Thyroid gland (tissue), 4 donors: ENCODE measurements at regions not wholly inside any gene's neighbourhood (a gene's known extent, or its start where the extent isn't known, plus 50 kb on each side); places are given as distances from the start of the nearest gene placed in this dataset.

Experiments used
- DNase-seq, 2 donors: peaks; one replicate each; pipeline ENCODE4 v3.0.0-alpha.2; 2019
- H3K27ac ChIP-seq, 3 donors: fragments of 200-600 bp; sonication (generic); 1 replicate in 2 of 3; 2 replicates in 1 of 3; pipeline ENCODE4 v1.5.1; 2016 to 2019; ENCODE audit warnings: mild to moderate bottlenecking in 1 of 3, moderate library complexity in 1 of 3
- H3K27me3 ChIP-seq: fragments of 200-600 bp; sonication (generic); one replicate; pipeline ENCODE4 v1.5.1; 2019
- H3K36me3 ChIP-seq, 2 donors: fragments of 200-600 bp; sonication (generic); one replicate each; pipeline ENCODE4 v1.5.1; 2016 to 2019
- H3K4me1 ChIP-seq, 2 donors: fragments of 200-600 bp; sonication (generic); one replicate each; pipeline ENCODE4 v1.5.1; 2017 to 2019
- H3K4me3 ChIP-seq, 3 donors: fragments of 200-600 bp; sonication (generic); replicated peaks in 1 of 3; 1 replicate in 2 of 3; 2 replicates in 1 of 3; pipeline ENCODE4 v1.5.1; 2016; ENCODE audit warnings: mild to moderate bottlenecking in 1 of 3
- H3K9me3 ChIP-seq: fragments of 200-600 bp; sonication (generic); one replicate; pipeline ENCODE4 v1.5.1; 2017
- POLR2A ChIP-seq, 2 donors: fragments of 450-650 bp; IDR thresholded peaks; one replicate each; pipeline ENCODE4 v1.6.1; 2017; ENCODE audit warnings: antibody characterized with exemption in 2 of 2, mild to moderate bottlenecking in 2 of 2, moderate library complexity in 1 of 2
- WGBS, 2 donors: methylation state at CpG; one replicate each; pipeline ENCODE4 v1.1.5; 2017; 5-methylcytosine and 5-hydroxymethylcytosine counted together
- intact Hi-C: fragments of 100-400 bp; cut with DNase I; formaldehyde crosslinking; loops from one replicate; pipeline ENCODE4 v1.15.1; 2023
- TF ChIP-seq, protein P1 (sequence below), 6 experiments: fragments of 200-600 bp in 3 of 6; fragments of 450-650 bp in 3 of 6; sonication (generic) in 3 of 6; IDR thresholded peaks; one replicate each; pipeline ENCODE4 v1.5.1; 2016 to 2019; ENCODE audit warnings: antibody characterized with exemption in 6 of 6, mild to moderate bottlenecking in 2 of 6, inconsistent platforms in 1 of 6, moderate library complexity in 1 of 6

DNA sequence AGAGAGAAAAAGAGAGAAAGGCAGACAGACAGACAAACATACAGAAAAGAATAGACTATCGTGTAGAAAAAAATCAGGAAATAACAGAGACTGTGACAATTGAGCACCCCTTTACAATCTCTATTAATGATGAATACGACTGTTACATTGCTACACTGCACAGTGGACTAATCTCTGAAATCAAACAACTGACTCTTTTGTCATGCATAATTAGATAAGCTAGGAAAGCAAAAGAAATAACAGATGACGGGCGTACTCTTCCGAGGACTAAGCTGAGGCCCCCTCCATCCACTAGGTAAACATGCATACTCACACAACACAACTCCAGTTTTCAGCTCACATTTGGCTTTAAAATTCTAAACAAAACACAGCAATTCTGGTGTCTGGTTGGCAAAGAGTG, 267.0 kb downstream of the NOL4 start:
- Histone ChIP-seq H3K36me3 (no peaks in the 10 kb centered on the region), H3K4me1 (no peaks in the 10 kb centered on the region), H3K27me3 (no peaks in the 10 kb centered on the region), H3K9me3 (no peaks in the 10 kb centered on the region), H3K4me3 (no peak overlapping the region), H3K27ac (no peak overlapping the region)
- no peak for DNase-seq
- intact Hi-C loops: no loop called here
- TF ChIP-seq POLR2A (IDR thresholded peaks at IDR 0.05): no peak
- TF ChIP-seq, protein P1, sequence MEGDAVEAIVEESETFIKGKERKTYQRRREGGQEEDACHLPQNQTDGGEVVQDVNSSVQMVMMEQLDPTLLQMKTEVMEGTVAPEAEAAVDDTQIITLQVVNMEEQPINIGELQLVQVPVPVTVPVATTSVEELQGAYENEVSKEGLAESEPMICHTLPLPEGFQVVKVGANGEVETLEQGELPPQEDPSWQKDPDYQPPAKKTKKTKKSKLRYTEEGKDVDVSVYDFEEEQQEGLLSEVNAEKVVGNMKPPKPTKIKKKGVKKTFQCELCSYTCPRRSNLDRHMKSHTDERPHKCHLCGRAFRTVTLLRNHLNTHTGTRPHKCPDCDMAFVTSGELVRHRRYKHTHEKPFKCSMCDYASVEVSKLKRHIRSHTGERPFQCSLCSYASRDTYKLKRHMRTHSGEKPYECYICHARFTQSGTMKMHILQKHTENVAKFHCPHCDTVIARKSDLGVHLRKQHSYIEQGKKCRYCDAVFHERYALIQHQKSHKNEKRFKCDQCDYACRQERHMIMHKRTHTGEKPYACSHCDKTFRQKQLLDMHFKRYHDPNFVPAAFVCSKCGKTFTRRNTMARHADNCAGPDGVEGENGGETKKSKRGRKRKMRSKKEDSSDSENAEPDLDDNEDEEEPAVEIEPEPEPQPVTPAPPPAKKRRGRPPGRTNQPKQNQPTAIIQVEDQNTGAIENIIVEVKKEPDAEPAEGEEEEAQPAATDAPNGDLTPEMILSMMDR (IDR thresholded peaks at IDR 0.05): no peak
- WGBS, 2 donors: 40 to 42% methylated on average over 5 of the region's 5 CpGs

DNA sequence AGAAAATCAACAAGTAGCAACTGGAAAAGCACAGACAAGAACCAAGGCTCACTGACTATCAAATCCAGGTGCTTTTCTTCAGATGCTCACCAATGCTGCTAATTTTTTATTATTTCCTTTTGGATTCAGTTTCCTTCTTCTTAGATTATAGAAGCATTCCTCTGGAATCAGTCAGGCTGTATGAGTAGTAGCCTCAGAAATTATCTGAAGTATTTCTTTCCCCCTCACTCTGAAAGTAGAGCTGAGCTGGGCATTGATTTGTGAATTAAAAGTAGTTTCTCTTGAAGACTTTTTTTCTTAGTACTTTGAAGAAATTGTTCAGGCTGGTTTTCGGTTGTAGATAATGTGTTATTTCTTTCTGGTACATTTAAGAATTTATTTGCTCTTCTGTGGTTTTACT, 273.7 kb downstream of the NOL4 start:
- DNase-seq: no peak
- intact Hi-C loops: no loop called here
- Histone ChIP-seq H3K9me3 (no peaks in the 10 kb centered on the region), H3K4me1 (no peaks in the 10 kb centered on the region), H3K27me3 (no peaks in the 10 kb centered on the region), H3K27ac (no peak overlapping the region), H3K36me3 (no peaks in the 10 kb centered on the region), H3K4me3 (no peak overlapping the region)
- WGBS, 2 donors: 92 to 95% methylated on average over 1 of the region's 1 CpG
- no peak for TF ChIP-seq POLR2A (IDR thresholded peaks at IDR 0.05)
- TF ChIP-seq, protein P1 (IDR thresholded peaks at IDR 0.05): no peak

DNA sequence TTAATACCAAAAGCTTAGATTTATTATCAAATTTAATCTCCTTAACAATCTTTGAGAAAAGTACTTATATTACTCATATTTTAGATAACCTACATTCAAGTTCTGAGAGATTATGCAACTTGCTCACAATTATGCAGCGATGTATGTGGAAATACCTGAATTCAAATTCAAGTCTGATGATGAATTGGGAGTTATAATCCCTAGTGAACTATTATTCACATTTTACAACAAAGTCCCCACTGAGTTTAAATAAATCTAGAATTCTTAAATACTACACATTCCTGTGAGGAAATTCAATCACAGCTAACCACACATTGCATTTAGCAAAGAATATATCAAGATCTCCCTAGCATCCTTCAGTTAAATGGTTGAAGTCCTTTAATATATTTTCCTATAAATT, 278.4 kb downstream of the NOL4 start:
- H3K4me1 ChIP-seq: no peaks in the 10 kb centered on the region
- H3K27me3 ChIP-seq: no peaks in the 10 kb centered on the region
- no peak overlapping the region for H3K4me3 ChIP-seq
- TF ChIP-seq, protein P1 (IDR thresholded peaks at IDR 0.05): no peak
- TF ChIP-seq POLR2A (IDR thresholded peaks at IDR 0.05): no peak
- H3K9me3 ChIP-seq: no peaks in the 10 kb centered on the region
- H3K36me3 ChIP-seq: no peaks in the 10 kb centered on the region
- DNase-seq: no peak
- intact Hi-C loops: no loop called here
- WGBS, 2 donors: 94 to 95% methylated on average over 1 of the region's 1 CpG
- H3K27ac ChIP-seq: no peak overlapping the region

DNA sequence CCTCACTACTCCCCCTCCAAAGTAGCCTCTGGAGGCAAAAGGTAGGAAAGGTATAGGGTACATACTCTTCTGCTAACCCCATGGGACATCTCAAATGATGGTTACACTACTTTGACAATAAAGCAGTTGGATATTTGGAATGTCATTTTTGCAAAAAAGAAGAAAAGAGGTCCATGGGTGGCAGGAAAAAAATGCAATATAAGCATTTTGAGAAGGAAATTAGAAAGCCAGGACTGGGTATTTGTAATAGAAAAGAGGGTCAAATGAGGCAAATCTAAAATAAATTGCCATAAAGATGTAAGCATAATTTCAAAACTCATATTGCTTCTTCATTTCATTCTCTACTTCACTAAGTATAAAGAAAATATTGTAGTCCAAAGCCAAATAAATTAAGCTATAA, 280.2 kb downstream of the NOL4 start:
- no peak for DNase-seq
- no peak overlapping the region for H3K27ac ChIP-seq
- H3K4me1 ChIP-seq: no peaks in the 10 kb centered on the region
- no peak overlapping the region for H3K4me3 ChIP-seq
- no peaks in the 10 kb centered on the region for H3K36me3 ChIP-seq
- no peaks in the 10 kb centered on the region for H3K9me3 ChIP-seq
- intact Hi-C loops: no loop called here
- TF ChIP-seq, protein P1 (IDR thresholded peaks at IDR 0.05): no peak
- no peak for TF ChIP-seq POLR2A (IDR thresholded peaks at IDR 0.05)
- no peaks in the 10 kb centered on the region for H3K27me3 ChIP-seq

DNA sequence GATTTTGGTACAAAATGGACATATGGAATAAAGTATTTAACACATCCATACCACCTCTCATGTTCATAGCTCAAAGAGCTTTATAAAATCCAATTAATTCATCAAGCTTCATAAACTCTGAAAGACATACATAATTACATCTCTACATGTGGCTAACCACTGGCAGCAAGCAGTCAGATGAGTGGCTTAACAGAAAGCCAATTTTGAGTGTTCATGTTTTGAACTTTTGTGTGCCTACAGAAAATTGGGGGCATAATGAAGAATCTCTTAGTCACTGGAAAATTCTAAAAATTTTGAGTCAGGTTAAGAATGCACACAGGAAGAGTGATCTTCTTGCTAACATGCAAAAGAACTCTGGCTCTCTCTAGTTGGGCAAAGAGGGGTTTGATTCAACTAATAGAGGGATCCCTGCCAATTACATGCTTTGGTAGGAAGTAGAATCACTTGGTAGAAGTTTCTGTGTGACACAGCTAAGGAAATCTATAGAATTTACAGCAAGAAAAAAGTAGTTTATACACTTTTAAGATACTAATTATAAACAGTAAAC, 287.4 kb downstream of the NOL4 start:
- H3K9me3 ChIP-seq: no peaks in the 10 kb centered on the region
- intact Hi-C loops: no loop called here
- no peak for TF ChIP-seq POLR2A (IDR thresholded peaks at IDR 0.05)

DNA sequence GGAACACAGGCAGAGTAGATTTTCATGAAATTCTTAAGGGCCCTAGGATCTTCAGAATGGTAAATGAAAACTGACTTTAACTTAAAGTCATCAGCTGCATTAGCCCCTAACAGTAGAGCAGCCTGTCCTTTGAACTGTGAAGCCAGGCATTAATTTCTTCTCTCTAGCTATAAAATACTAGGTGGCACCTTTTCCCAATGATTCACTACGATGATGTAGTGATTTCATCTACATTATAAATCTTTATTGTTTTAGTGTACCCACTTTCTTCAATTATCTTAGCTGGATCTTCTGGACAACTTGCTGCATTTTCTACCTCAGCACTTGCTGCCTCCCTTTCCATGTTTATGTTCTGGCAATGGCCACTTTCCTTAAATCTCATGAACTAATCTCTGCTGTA, 290.5 kb downstream of the NOL4 start:
- H3K4me1 ChIP-seq: no peaks in the 10 kb centered on the region
- no peaks in the 10 kb centered on the region for H3K9me3 ChIP-seq
- no peak for DNase-seq
- intact Hi-C loops: no loop called here
- no peaks in the 10 kb centered on the region for H3K27me3 ChIP-seq
- H3K4me3 ChIP-seq: no peak overlapping the region
- no peak for TF ChIP-seq POLR2A (IDR thresholded peaks at IDR 0.05)
- TF ChIP-seq, protein P1 (IDR thresholded peaks at IDR 0.05): no peak
- no peak overlapping the region for H3K27ac ChIP-seq
- H3K36me3 ChIP-seq: no peaks in the 10 kb centered on the region
- 89 to 91% methylated on average over 1 of the region's 1 CpG for WGBS, 2 donors

More for the DNA sequence above, 287.4 kb downstream of the NOL4 start:
- Histone ChIP-seq H3K4me3 (no peak overlapping the region), H3K27ac (no peak overlapping the region), H3K27me3 (no peaks in the 10 kb centered on the region), H3K36me3 (no peaks in the 10 kb centered on the region), H3K4me1 (no peaks in the 10 kb centered on the region)
- DNase-seq: no peak
